NCI-H2107 treated with DMSO at 0.1 percent for 48 hours (cell line): ENCODE measurements at regions not wholly inside any gene's neighbourhood (a gene's known extent, or its start where the extent isn't known, plus 50 kb on each side); places are given as distances from the start of the nearest gene placed in this dataset.

Source experiments
- DNase-seq: peaks from one replicate; lab custom pipeline; 2025; ENCODE audit not compliant: unreplicated experiment; lab: John Stamatoyannopoulos, UW

GRCh38 chr6:39999006-39999867, 65.0 kb upstream of the MOCS1 start:
- DNase-seq = no peak

GRCh38 chr6:39998126-39998525, 63.9 kb upstream of the MOCS1 start:
- DNase-seq = no peak

- DNase-seq = no peak
These were observed 62.9 kb upstream of the MOCS1 start for GRCh38 chr6:39997101-39997635.

DNA sequence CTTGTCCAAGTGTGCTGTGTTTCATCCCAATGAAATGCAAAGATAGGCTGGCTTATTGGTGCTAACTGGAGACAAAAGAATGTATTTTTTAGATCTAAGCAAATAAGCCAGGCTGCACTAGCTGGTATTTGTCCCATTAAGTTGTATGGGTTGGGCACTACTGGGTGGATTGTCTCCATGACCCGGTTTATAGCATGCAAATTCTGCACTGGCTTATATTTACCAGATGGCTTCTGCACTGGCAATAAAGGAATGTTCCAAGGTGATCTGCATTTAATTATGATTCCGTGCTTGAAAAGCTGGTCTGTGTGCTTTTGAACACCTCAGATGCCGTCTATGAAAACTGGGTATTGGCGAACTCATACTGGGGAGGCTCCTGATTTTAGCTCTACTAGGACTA, 61.4 kb upstream of the MOCS1 start:
- DNase-seq = no peak

DNA sequence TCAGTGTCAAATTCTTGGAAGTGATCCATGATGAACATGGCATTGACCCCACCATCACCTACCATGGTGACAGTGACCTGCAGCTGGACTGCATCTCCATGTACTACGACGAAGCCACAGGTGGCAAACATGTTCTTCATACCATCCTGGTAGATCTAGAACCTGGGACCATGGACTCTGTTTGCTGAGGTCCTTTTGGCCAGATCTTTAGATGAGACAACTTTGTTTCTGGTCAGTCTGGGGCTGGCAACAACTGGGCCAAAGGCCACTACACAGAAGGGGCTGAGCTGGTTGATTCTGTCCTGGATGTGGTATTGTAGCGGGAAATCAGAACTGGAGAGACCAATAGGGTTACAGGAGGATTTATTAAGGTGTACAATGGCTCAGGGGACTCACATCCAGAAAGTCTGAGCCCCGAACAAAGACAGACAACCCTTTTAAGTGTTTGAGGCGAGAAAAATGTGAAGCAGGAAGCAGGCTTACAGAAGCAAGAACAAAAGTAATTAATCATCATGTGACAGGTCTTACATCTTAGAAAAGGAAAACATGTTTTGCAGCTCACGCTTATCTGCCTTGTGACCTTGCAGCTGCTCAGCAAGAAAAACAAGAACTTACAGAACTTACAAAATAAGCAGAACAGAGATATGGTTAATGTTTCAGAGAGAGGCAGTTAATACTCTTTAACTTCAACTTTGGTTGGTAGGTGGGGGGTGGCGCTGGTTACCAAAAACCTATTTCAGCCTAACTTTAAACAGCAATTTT, 58.8 kb upstream of the MOCS1 start:
- no peak for DNase-seq
